Dermis microvascular lymphatic vessel endothelial cell (primary cell): ENCODE measurements at regions not wholly inside any gene's neighbourhood (a gene's known extent, or its start where the extent isn't known, plus 50 kb on each side); places are given as distances from the start of the nearest gene placed in this dataset.

ENCODE experiments used
- DNase-seq, 2 donors: peaks; one replicate each; pipeline versions ENCODE4 v3.0.0 to v3.0.0-alpha.2; 2010; ENCODE audit warnings: low read depth in 2 of 2

DNA sequence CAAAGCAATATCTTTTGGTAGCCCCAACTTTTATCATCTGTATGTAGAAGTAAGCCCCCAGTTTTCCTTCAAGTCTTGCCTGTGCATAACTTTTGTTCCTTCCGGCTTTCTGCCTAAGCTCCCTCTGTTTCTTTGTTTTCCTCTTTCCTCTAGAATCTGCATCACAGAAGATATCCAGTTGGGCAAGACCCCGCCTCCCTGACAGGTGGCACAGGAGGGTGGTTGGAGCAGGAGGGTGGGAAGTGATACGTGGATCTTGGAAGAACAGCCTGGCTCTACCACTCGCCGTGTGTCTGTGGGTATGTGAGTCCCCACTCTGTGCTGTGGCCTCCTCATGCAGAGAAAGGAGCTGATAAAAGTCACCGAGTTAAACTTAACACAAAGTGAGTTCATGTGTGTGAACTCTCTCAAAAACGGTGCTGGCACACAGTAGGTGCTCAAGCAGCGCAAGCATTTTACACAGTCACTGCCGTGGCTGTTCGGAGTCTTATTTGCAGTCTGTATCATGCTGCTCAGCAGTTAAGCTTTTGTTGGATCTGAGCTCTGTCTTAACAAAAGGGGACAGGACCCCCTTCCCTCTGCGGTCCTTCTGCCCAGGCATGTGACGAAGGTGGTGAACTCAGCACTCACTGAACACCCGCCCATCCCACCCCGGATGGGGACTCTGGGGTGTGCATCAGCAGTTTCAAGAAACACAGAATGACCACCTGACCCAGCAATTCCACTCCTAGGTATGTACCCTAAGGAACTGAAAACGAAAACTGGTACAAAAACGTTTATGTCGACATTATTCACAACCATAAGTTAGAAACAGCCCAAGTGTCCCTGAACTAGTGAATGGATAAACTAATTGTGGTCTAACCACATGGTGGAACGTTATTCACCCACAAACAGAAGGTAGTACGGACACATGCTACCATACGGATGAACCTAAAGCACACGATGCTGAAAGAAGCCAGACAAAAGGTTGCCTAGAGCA is 249.1 kb downstream of the CTTN start:
- DNase-seq: no peak

DNA sequence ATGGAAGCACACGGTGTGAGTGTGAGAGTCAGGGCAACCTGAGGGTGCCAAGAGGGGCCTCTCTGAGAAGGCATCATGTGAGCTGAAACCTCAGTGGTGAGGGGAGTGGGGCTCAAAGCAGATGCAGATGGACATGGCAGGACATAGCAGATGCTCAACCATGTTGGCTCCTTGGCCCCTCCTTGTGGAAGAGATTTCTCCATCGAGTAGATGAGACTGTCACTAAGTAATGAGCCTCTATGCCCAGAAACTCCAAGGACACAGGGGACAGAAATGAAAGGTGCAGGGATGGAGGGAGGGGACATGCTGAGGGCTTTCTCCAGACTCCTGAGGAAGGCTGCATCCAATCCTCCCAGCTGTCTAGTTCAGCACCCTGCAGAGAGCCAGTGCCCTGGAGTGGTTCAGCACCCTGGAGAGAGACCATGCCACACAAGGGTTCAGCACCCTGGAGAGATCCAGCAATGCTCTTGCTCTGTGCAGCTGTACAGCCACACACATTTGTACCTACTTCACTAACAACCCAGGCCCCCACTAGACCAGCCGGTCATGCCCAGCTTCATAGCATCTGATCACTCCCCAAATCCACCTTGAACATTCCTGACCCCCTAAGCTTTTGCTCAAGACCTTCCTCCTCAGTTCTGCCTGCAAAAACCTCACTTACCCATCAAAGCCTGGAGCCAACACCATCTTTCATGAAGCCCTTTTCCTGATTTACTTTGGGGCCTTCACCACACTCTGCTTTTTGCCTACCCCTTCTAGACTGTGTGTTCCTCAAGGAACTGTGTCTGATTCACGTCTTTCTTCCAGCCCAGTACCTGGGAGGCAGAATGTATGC is 252.0 kb downstream of the CTTN start:
- DNase-seq: peak; percentile 54 to 75

DNA sequence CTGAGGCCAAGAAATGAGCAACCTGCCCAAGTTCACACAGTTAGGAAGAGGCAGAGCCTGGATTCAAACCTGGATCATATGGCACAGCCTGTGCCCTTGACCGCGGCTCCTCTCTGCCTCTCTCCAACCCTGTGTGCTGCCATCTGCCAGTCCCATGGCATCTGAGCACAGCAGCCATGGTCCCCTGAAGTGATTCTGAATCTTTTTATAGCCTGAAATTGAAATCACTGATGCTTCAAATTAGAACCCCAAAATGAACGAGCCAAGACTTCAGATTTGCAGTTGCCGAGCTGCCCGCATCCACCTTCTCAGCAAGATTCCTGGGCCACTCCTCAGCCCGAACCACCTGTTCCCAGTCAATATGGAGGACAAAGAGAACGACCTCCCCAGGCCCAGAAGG is 252.7 kb downstream of the CTTN start:
- no peak for DNase-seq

DNA sequence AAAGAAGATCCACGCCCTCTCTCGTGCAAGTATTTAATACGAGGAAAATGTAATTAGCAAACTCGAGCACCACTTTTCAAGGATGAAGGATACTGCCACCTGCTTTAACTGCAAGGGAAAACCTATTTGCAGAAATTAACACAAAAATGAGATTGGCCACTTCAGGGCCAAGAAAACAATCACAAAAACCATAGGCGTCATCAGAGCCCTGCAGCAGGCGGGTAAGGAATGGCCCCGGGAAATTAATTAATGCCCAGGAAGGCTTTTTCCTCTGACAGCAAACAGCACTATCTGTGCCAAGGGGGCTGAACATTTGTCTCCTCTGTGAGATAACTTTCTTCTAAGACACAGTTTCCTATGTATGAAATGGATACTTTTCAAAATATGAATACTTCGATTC is 255.7 kb downstream of the CTTN start:
- no peak for DNase-seq

DNA sequence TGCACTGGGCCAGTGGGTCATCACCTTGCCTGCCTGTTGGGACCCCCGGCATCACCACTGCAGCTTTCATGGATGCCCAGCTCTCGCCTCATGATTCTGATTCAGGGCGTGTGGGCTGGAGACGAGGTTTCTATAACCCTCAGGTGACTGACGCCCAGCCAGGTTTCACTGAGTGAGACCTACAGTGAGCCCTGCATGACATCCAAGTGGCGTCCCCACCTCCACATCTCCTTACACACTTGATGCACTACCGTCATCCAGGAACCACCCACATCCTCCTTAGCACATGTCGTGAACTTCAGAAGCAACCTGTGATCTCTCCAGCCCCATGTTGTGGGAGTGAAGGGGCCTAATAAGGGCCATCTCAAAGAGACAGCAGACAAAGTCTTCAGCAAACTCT is 257.5 kb downstream of the CTTN start:
- no peak for DNase-seq

DNA sequence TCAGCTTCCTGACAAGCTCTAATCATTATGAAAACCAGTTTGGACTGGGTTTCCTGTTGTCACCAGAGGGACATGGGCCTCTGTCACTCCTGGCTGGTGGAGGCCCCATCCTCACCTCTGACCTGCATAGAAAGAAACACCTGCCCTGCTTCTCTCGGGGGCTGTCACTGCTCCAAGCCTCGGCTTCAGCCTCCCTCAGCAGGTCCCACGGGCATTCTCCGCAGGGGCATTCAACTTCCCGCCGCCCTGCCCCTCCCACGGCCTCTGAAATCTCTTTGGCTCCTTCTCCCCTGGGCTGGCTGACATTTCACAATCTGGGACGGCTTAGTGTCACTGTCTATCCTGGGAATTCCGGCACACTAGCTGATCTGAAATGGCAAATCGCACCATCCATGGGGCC is 257.9 kb downstream of the CTTN start:
- DNase-seq: no peak

DNA sequence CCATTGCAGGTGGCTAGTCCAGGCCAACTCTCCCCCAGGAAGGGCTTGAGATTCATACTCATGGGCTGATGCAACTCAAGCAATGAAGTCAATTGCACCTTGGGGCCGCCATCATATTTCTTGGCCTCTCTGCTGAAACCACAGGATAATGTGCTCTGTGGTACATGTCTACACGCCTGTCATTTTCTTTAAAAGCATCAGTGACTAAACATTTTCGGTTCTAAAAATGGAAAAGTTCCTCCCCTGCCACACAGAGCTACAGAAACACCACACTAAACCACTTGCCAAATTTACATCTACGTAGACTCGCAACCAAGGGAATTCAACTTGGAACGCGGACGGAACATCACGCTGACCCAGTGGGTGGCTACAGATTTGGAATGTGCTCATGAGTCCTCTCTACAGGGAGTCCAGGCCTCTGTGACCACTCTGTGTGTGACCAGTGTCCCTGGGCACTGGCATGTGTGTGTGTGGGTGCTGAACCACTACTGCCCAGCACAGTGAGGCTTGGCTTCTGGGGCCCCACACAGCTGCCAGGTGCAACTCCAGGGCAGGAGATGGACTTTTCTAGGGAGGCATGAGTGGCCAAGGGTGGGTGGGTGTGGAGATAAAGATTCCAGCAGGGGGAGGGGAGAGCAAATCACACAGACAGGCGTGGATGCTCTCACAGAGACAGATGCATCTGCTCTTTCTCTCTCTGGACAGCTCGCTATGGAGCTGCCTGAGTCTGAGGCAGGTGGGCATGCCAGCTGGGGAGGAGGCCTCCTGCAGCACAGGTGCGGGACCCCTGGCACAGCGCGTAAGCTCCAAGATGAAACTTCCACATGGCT is 261.9 kb downstream of the CTTN start:
- no peak for DNase-seq

DNA sequence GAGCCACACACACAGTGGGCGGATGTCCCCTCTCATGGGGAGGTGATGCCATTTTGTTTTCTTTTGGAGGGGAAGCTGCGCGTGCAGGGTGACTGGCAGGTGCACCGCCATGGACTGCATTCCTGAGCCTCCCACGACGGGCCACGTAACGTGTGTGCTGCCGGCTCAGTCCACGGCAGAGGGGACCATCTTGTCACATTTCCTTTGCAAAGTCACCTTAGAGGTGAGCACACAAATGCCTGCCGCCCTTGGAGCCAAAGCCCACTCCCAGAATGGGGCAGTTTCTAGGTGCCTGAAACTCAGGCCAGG is 262.5 kb downstream of the CTTN start:
- DNase-seq: no peak

DNA sequence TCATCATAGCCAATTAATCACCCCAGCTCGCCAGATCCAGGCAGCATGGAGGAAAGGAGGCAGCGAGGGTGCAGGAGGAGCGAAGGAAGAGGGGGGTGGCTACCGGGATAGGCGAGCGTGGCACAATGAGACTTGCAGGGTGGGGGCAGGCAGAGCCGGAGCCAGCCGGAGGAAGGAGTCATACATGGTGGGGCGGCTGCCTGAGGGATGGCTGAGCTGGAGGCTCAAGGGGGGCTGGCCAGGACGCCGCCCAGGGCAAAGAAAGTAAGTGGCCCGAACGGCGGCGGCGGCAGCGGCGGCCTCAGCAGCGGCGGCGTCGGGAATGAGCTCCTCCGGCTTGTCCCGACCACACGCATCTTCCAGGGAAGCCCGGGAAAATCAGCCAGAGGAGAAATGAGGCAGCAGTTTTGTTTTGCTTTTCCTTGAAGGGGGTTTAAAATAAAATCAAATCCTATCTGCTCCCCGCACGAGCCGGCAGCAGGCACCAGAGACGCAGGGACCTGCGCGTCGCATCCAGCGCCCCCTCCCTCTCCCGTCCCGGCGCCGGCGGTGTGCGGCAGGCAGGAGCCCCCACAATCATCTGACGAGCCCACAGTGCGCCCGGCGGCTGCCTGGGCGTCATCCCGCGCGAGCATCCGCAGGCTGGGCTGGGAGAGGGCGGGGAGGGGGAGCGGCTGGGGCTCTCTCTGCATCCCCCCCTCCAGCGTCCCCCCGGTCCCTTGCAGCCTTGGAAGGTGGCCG is 263.6 kb downstream of the CTTN start:
- no peak for DNase-seq

DNA sequence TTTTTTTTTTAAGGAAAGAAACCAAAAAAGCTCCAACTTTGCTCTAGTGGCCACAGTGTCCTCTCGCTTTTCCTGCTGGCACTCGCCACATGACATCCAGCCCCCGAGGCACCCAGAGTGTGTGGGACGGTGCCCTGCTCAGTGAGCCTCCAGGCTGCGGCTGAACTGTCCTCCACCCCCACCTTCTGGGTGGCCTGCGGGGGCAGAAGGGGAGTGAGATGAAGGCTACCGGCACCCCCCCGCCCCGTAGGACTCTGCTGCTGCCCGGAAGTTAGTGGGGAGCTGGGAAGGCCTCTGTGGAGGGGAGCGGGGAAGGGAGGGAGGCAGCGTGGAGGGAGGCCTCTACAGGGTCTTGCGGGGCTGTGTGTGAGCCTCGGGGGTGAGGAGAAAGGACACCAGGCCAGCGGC is 264.4 kb downstream of the CTTN start:
- no peak for DNase-seq

DNA sequence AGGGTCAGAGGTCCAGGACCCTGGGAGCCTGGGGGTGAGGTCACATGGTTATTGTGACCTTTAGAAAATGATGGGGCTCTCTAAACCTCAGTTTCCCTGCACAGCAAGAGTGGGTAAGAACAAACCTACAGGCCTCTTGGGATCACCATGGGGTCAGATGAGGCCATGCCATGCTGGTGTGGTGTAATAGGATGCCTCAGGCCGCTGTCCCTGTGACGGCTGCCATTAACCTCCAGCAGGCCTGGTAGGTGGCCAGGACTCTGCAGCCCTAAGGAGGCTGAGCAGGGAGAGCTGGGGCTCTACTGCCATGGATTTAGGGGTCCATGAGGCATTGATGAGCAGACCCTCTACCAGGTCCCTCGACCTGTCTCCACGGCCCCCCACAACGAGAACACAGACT is 265.5 kb downstream of the CTTN start:
- DNase-seq: no peak

DNA sequence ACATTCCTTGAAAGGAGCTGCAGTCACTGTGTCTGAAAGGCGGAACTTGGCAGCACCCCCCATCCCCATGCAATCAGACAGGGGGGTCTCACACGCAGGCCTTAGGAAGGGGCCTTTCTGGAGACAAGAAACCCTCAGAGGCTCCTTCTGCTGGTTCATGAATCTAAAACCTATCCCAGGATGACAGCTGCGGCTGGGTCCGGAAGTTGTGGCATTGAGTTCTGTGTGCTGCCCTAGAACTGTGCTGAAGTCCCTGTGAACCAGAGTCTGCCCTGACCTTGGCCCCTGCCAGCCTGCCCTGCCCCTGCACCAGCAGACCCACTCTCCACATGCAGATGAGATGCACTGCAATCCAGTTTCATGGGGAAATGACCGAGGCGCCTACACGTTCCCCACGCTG is 268.0 kb downstream of the CTTN start:
- no peak for DNase-seq

DNA sequence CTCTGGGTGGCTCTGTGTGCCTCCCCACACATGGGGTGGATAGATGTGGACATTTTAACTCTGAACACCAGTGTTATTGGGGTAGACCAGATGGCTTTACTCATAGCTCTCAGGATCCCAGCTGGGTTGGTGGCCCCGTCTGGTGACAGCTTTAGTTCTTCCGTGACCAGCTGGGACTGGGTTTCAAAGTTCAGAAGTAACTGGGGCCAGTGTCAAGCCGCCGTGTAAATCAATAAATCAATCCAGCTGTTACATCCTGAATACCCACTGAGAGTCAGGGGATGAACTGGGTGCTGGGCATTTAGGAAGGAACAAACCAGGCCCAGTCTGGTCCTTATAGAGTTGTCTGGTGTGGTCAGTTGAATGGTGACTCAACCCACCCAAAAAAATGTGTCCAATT is 269.4 kb downstream of the CTTN start:
- no peak for DNase-seq

DNA sequence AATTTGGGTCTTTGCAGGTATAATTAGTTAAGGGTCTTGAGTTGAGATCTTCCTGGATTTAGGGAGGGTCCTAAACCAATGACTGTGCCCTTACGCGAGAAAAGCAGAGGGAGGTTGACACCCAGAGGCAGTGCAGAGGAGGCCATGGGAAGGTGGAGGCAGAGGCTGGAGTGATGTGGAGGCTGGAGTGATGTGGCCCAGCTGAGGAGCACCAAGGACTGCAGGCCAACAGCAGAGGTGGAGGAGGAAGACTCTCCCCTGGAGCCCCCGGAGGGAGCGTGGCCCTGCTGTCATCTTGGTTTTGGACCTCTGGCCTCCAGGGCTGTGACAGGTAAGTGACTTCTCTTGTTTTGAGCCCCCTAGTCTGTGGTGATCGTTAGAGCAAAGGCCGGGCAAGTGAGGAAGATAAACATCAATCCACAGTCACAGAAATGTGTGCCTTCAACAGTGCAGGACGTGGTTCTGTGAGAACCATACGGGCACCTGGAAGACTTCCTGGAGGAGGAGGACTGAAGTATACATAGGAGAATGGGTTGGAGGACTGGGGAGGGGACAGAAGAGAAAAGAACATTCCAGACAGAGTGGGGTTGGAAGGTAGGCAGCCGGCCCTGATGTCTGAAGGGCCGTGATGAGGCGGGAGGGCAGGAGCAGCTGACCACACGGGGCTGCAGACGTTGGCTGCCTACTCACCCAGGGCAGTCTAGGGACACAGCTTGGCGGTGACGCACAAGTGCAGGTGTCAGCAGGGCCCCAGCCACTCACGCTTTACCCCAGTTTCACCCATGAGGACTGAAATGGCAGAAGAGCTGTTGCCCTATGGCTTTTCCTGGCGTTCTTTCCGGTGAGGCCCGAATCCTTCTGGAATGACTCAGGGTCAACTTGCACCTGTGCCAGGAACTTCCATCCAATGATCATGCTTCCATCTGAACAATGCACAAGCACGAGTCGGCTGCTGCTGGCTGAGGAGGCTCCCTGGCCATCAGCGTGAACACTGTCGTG is 270.2 kb downstream of the CTTN start:
- peak; percentile 17 to 36 for DNase-seq

DNA sequence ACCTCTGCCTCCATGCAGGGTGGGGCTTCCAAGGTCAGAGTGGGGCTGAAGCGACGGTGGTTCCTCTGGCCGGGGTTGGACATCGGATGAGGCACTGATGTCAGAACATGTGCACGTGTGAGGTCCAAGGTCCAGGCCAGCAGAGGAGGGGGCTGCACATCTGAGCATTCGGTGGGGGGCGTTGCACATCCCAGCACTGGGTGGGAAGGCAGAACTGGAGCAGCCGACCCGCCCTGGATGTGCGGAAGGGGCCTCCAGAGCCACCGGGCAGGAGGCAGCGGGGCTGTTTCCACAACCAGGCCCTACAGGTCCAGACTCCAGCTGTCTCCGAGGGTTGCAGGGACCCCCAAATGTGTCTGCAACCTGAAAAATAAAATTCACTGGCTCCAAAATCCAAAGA is 271.0 kb downstream of the CTTN start:
- DNase-seq: no peak

DNA sequence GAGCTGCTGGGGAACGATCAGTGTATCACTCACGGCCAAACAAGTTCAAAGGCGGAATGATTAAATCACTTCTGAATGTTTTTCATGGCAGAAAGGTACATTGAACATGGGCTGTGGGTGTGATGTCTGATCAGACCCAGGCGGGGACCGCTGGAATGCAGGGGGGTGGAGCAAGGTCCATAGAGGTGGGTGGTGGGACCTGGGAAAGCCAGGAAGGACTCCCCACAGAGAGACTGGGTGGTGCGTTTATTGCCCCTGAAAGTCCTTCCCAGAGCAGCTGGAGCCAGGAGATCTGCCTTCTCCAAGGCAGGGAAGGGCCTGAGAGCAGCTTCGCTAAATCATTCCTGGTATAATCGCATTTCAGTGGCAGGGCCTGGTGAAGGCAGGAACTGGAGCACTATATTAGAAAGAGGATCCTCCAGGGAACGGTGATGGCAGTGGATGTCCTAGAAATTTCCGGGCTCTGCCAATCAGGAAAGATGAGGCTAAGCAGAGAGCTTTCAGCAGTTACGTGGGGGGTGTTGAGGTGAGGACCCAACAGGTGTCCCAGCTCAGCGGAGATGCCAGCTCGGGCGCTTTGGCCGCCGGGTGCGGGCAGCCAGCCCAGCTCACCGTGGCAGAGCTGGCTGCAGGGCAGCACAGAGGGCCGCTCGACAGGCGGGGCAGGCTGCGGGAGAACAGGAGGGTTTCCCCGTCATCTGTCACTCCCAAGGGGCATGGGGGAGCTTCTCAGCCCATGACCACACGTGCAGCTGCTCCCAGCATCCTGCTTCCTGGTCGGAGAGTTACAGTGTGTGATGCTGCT is 271.7 kb downstream of the CTTN start:
- DNase-seq: no peak

DNA sequence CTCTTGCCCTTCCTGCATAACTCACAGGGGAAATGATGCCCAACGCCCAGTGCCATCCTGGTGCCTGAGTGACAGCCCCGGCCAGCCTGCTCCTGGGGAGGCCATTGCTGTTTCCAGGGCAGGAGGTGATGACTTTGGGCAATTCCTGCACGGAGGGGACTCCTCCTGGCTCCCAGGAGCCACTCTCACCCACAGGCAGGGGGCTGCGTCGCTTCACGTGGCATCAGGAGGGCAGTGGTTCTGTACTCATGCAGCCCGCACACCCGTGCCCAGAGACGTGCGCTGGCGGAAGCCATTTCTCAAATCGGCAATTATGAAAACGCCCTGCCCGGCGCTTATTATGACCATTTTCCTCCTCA is 272.3 kb downstream of the CTTN start:
- DNase-seq: no peak

DNA sequence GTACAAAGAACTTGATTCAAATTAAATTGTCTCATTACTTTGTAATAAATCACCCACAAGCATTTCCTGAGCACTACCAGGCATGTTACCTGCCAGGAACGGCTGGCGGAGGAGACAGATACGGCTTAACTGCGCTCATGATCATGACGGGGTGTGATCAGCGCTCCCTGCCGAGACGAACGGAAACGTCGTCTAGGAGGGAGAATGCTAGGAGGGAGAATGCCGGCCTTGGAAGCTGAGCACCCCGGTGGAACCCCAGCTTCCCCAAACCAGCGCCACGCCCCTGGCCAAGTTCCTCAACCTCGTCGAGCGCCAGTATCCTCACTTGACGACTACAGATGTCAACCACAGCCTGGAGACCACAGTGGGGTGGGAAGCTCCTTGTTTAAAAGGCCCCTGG is 272.8 kb downstream of the CTTN start:
- no peak for DNase-seq

DNA sequence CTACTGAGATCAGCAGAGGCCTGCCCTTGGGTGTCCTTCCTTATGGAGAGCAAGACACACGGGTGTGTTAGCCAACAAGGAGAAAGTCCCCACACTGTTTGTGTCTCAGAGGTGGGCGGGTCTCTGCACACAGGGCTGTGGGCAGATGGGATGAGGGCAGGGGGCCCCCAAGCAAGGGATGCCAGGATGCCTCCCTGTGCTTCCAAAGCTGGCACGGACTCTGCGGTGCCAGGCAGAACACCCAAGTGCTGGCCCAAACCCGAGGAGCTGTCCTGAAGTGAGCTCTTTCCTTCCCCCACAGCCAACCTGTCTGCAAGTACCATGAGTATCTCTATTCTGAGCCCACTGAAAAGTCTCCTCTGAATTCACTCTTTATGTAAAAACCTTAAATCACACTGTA is 273.3 kb downstream of the CTTN start:
- DNase-seq: no peak
